Vagina (tissue), 2 donors: ENCODE measurements at regions not wholly inside any gene's neighbourhood (a gene's known extent, or its start where the extent isn't known, plus 50 kb on each side); places are given as distances from the start of the nearest gene placed in this dataset.

ENCODE experiments used
- DNase-seq, 2 donors: peaks; one replicate each; pipeline ENCODE4 v3.0.0-alpha.2; 2017; ENCODE audit errors: extremely low spot score in 2 of 2
- H3K27ac ChIP-seq: fragments of 200-600 bp; sonication (generic); one replicate; pipeline ENCODE4 v1.5.1; 2019
- H3K27me3 ChIP-seq: fragments of 200-600 bp; sonication (generic); one replicate; pipeline ENCODE4 v1.5.1; 2019
- H3K36me3 ChIP-seq, 2 donors: fragments of 200-600 bp; sonication (generic); one replicate each; pipeline ENCODE4 v1.5.1; 2017 to 2019
- H3K4me1 ChIP-seq: fragments of 200-600 bp; sonication (generic); one replicate; pipeline ENCODE4 v1.5.1; 2019
- H3K4me3 ChIP-seq, 2 donors: fragments of 200-600 bp; sonication (generic); 1 replicate in 1 of 2; 2 replicates in 1 of 2; pipeline ENCODE4 v1.5.1; 2016 to 2019
- H3K9me3 ChIP-seq: fragments of 200-600 bp; sonication (generic); one replicate; pipeline ENCODE4 v1.5.1; 2019
- CTCF ChIP-seq, 3 experiments: fragments of 450-650 bp in 2 of 3; fragments of 200-600 bp in 1 of 3; sonication (generic) in 1 of 3; IDR thresholded peaks; one replicate each; pipeline ENCODE4 v1.5.1; 2017 to 2019; ENCODE audit warnings: antibody characterized with exemption in 3 of 3, mild to moderate bottlenecking in 2 of 3, moderate library complexity in 2 of 3
- POLR2A ChIP-seq, 2 donors: fragments of 450-650 bp; IDR thresholded peaks; one replicate each; pipeline ENCODE4 v1.6.1; 2017; ENCODE audit warnings: antibody characterized with exemption in 2 of 2, mild to moderate bottlenecking in 2 of 2, moderate library complexity in 2 of 2
- POLR2AphosphoS5 ChIP-seq, 2 donors: sonication (generic); formaldehyde crosslinking; IDR thresholded peaks; one replicate each; pipeline ENCODE4 v1.9.0; 2017; ENCODE audit warnings: antibody characterized with exemption in 2 of 2, mild to moderate bottlenecking in 2 of 2, low read depth in 1 of 2; ENCODE audit not compliant: insufficient read depth in 1 of 2
- intact Hi-C: fragments of 100-400 bp; cut with DNase I; formaldehyde crosslinking; loops from one replicate; pipeline ENCODE4 v1.15.1; 2023

GRCh38 chr2:15076668-15077067, 444.2 kb downstream of the LRATD1 start:
- DNase-seq, result no peak
- no peaks in the 10 kb centered on the region for H3K27me3 ChIP-seq
- H3K4me3 ChIP-seq, result no peak overlapping the region
- intact Hi-C loops, result no loop called here
- TF ChIP-seq CTCF (IDR thresholded peaks at IDR 0.05) (no peak), POLR2AphosphoS5 (IDR thresholded peaks at IDR 0.05; ENCODE audit: insufficient read depth in 1 of 2, low read depth in 1 of 2) (no peak), POLR2A (IDR thresholded peaks at IDR 0.05) (no peak)
- no peaks in the 10 kb centered on the region for H3K4me1 ChIP-seq
- no peaks in the 10 kb centered on the region for H3K9me3 ChIP-seq
- H3K27ac ChIP-seq, result no peak overlapping the region
- H3K36me3 ChIP-seq, result no peaks in the 10 kb centered on the region

GRCh38 chr2:15081356-15081755, 448.8 kb downstream of the LRATD1 start:
- intact Hi-C loops, result no loop called here
- TF ChIP-seq POLR2A (IDR thresholded peaks at IDR 0.05) (no peak), CTCF (IDR thresholded peaks at IDR 0.05) (no peak), POLR2AphosphoS5 (IDR thresholded peaks at IDR 0.05; ENCODE audit: insufficient read depth in 1 of 2, low read depth in 1 of 2) (no peak)
- Histone ChIP-seq H3K4me1 (no peaks in the 10 kb centered on the region), H3K36me3 (no peaks in the 10 kb centered on the region), H3K4me3 (no peak overlapping the region), H3K27me3 (no peaks in the 10 kb centered on the region), H3K27ac (no peak overlapping the region), H3K9me3 (no peaks in the 10 kb centered on the region)
- DNase-seq, result no peak

GRCh38 chr2:15082105-15083058, 449.9 kb downstream of the LRATD1 start:
- intact Hi-C loops, result no loop called here
- no peaks in the 10 kb centered on the region for H3K27me3 ChIP-seq
- H3K4me3 ChIP-seq, result no peak overlapping the region
- no peaks in the 10 kb centered on the region for H3K9me3 ChIP-seq
- DNase-seq, result no peak
- H3K36me3 ChIP-seq, result no peaks in the 10 kb centered on the region
- no peak overlapping the region for H3K27ac ChIP-seq
- H3K4me1 ChIP-seq, result no peaks in the 10 kb centered on the region
- no peak for TF ChIP-seq POLR2AphosphoS5 (IDR thresholded peaks at IDR 0.05; ENCODE audit: insufficient read depth in 1 of 2, low read depth in 1 of 2)
- no peak for TF ChIP-seq CTCF (IDR thresholded peaks at IDR 0.05)
- no peak for TF ChIP-seq POLR2A (IDR thresholded peaks at IDR 0.05)

- intact Hi-C loops, result no loop called here
Observed at GRCh38 chr2:15084826-15085489, 452.4 kb downstream of the LRATD1 start.

More at GRCh38 chr2:15084826-15085489, 452.4 kb downstream of the LRATD1 start:
- no peak overlapping the region for H3K27ac ChIP-seq
- no peaks in the 10 kb centered on the region for H3K27me3 ChIP-seq
- no peak overlapping the region for H3K4me3 ChIP-seq
- H3K36me3 ChIP-seq, result no peaks in the 10 kb centered on the region
- DNase-seq, result no peak
- no peaks in the 10 kb centered on the region for H3K9me3 ChIP-seq
- TF ChIP-seq POLR2A (IDR thresholded peaks at IDR 0.05) (no peak), CTCF (IDR thresholded peaks at IDR 0.05) (no peak), POLR2AphosphoS5 (IDR thresholded peaks at IDR 0.05; ENCODE audit: insufficient read depth in 1 of 2, low read depth in 1 of 2) (no peak)
- H3K4me1 ChIP-seq, result no peaks in the 10 kb centered on the region
